ENCODE measurements at regions not wholly inside any gene's neighbourhood (a gene's known extent, or its start where the extent isn't known, plus 50 kb on each side); places are given as distances from the start of the nearest gene placed in this dataset.

DNA sequence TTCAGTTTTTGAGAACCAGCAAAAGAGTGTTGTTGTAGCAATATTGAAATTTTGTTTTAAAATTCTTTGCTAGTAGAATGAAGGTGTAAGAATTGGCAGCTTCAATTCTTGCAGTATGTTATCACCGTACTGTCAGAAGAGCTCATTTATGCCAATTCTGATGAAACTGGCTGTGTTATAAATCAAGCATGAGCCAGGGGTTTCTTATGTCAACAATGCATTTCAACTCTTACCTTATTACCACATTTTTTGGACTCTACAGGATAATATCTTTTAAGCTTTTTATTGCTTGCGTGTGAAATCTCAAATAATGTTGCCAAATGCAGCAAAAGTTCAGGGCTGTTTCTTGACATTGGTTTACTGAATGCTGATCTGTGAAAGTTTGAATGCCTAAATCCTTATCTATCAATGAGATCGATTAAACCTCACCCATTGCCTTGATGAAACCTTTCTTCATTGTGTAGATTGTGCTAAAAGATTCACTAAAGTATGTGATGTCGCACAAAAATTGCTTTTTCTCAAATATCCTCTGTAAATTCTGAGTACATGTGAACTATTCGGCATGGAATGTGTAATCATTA lies 1389.3 kb upstream of the ZEB2 start:
- no peak for TF ChIP-seq POLR2A (IDR thresholded peaks at IDR 0.05)
- TF ChIP-seq CTCF (IDR thresholded peaks at IDR 0.05), result no peak

All from uterus (tissue), 2 donors.